ENCODE measurements at regions not wholly inside any gene's neighbourhood (a gene's known extent, or its start where the extent isn't known, plus 50 kb on each side); places are given as distances from the start of the nearest gene placed in this dataset.
"Not testable (repeated sequence)": the region's sequence is repeated elsewhere in the genome, so short reads cannot be mapped to it uniquely, and the experiment has no call there.

DNA sequence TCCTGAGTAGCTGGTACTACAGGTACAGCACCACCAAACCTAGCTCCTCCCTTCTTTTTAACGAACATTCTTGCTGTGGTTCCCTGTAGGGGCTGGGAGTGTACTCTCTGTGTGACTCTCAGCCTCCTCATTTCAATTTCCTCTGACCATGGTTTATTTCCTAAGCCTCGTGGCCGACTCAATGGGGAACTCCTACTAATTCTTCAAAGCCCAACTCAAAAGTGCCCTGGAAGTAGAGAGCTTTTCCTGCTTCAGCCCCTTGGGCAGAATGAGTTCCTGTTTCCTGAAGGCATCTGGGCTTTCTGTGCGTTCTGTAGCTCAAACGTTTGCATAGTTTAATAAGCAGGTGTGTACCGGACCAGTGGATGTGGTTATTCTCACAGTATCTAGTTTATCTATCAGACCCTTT lies 70.9 kb upstream of the ACOT11 start:
- Histone ChIP-seq H3K9me3 (ENCODE audit: low read depth, low read length) (no peaks in the 10 kb centered on the region), H3K9ac (ENCODE audit: insufficient read length) (no peak overlapping the region), H3K4me3 (no peak overlapping the region), H3K27ac (peak overlapping the region; percentile 65; the same call in 1 of the 2 replicates), H3K36me3 (ENCODE audit: insufficient read depth, low read length) (no peaks in the 10 kb centered on the region)
- DNase-seq (ENCODE audit: low read depth, low spot score) = no peak
- TF ChIP-seq FOXP2 (optimal IDR thresholded peaks at IDR 0.05; ENCODE audit: control extremely low read depth, extremely low read length, insufficient read depth) (no peak), EZH2 (IDR thresholded peaks at IDR 0.05) (no peak), POLR2AphosphoS5 (IDR thresholded peaks at IDR 0.05; ENCODE audit: borderline replicate concordance, low read depth, low read length) (no peak)

DNA sequence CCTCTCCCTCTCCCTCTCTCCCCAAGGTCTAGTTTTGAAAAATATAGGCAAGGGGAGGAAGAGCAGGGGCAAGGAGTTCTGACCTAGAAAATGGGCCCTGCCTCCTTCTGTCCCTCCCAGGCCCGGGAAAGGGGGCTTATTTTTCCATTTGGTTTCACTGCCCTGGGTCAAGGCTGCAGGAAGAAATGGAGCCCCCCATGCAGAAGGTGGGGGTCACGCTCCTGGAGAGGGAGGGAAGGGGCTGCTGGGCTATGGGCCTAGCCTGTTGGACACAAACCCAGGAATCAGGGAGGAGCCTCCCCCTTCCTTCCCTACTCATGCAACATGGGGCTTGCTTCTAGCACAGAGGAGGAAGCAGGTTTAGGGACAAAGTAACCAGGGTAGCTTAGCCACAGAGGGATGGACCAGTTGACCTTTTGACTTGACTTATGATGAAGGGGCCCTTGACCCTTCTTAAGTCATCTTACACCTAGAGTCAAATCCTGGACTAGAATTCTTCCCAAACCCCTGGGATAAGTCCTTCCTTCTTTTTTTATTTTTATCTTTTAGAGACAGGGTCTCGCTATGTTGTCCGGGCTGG lies 70.4 kb upstream of the SSBP3 start:
- H3K36me3 ChIP-seq (ENCODE audit: insufficient read depth, low read length) = no peaks in the 10 kb centered on the region
- DNase-seq (ENCODE audit: low read depth, low spot score) = no peak
- TF ChIP-seq EZH2 (IDR thresholded peaks at IDR 0.05) = no peak
- peak overlapping the region; percentile 65; the same call in 1 of the 2 replicates for H3K27ac ChIP-seq
- peak overlapping the region; percentile 29 for H3K9ac ChIP-seq (ENCODE audit: insufficient read length)
- H3K4me3 ChIP-seq = no peak overlapping the region
- H3K9me3 ChIP-seq (ENCODE audit: low read depth, low read length) = no peaks in the 10 kb centered on the region

DNA sequence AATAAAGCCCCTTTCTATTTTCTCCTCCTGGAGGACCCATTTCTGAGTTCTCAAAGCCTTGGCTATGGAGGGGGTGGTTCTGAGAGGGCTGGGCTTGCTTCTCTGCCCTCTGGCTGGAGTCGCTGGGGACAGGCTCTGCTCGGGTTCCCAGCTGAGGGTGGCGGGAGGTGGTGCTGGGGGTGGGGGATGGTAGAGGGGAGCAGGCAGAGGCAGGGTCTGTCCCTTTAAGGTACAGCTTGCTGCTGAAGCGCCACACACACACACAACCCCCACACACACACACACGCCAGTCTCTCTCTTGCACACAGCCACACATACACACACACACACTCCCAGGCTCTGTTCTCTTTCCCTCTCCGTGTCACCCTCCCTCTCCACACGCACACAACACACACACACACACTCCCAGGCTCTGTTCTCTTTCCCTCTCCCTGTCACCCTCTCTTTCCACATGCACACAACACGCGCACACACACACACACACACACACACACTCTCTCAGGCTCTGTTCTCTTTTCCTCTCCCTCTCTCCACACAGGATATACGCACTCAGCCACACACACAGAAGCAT lies 69.8 kb upstream of the SSBP3 start:
- peak overlapping the region; percentile 29 for H3K9ac ChIP-seq (ENCODE audit: insufficient read length)
- H3K4me3 ChIP-seq = no peak overlapping the region
- H3K27ac ChIP-seq = peak overlapping the region; percentile 60; the same call in 1 of the 2 replicates
- TF ChIP-seq EZH2 (IDR thresholded peaks at IDR 0.05) = no peak
- TF ChIP-seq POLR2AphosphoS5 (IDR thresholded peaks at IDR 0.05; ENCODE audit: borderline replicate concordance, low read depth, low read length) = no peak
- TF ChIP-seq FOXP2 (optimal IDR thresholded peaks at IDR 0.05; ENCODE audit: control extremely low read depth, extremely low read length, insufficient read depth) = no peak
- H3K36me3 ChIP-seq (ENCODE audit: insufficient read depth, low read length) = no peaks in the 10 kb centered on the region
- H3K9me3 ChIP-seq (ENCODE audit: low read depth, low read length) = no peaks in the 10 kb centered on the region
- DNase-seq (ENCODE audit: low read depth, low spot score) = no peak

DNA sequence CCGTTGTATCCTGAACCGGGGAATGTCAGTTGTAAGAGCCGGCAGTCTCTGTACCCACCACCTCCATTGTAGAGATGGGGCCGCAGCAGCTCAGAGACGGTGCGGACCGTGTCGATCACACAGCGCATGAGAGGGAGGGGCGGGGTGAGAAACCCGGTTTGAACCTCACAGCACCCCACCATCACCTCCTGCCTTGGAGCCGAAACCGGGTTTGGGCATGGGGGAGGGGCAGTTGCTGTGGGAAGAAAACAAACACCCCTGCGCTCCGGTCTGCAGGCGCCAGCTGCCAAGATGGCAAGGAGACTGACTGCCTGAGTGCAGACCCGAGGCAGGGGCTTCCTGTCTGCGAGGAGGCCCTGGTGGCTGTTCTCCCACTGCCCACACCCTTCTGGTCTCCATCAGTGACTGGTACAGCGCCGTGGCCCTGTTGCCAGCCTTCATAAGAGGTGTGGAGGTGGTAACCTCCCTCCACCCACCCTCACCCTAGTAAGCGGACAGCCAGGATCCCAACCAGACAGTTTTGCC lies 69.2 kb upstream of the SSBP3 start:
- TF ChIP-seq EZH2 (IDR thresholded peaks at IDR 0.05) (no peak), POLR2AphosphoS5 (IDR thresholded peaks at IDR 0.05; ENCODE audit: borderline replicate concordance, low read depth, low read length) (no peak), FOXP2 (optimal IDR thresholded peaks at IDR 0.05; ENCODE audit: control extremely low read depth, extremely low read length, insufficient read depth) (no peak)
- Histone ChIP-seq H3K27ac (peak overlapping the region; percentile 60; the same call in 1 of the 2 replicates), H3K9ac (ENCODE audit: insufficient read length) (no peak overlapping the region), H3K4me3 (no peak overlapping the region), H3K9me3 (ENCODE audit: low read depth, low read length) (no peaks in the 10 kb centered on the region), H3K36me3 (ENCODE audit: insufficient read depth, low read length) (no peaks in the 10 kb centered on the region)
- no peak for DNase-seq (ENCODE audit: low read depth, low spot score)

DNA sequence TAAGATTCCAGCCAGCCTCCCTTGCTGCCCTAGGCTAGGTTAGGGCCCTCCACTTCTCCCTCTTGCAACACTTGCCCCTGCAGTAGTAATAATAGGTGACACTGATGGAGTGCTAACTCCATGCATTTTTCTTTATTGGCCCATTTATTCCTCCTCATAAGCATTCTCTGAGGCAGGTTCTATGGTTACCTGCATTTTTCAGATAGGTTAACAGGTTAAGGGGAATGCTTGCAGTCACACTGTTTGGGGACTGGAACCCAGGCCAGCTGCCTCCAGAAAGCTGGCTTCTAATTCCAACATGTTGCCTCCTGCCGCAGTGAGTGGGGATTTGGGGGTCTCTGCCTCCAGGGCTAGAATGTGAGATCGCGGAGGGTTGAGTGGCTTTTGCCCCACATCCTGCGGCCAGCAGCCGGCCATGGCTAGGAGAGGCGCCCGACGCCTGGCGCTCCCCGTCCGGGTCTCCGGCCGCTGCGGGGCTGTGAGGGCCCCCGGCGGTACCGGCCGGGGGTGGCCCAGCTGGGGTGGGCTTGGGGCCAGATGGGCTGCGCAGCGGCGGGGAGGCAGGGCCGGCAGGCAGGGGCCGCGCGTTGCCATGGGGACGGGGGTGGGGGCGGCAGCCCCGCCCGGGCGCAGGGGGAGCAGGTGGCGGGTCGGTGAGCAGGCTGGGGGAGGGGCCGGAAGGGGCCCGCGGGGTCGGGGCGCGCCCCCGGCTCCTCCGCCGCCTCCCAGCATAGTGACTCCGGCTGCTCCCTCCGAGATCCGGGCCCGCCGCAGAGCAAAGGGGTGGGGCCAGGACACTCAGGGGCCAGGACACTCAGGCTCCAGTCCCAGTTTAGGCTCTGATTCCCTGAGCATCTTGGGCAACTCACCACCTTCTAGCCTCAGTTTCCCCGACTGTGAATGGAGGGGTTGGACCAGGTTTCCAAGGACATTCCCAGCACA lies 68.4 kb upstream of the SSBP3 start:
- DNase-seq (ENCODE audit: low read depth, low spot score) = no peak

GRCh38 chr1:54471588-54471987 lies 65.4 kb upstream of the SSBP3 start:
- no peak for DNase-seq (ENCODE audit: low read depth, low spot score)
- no peak for TF ChIP-seq POLR2AphosphoS5 (IDR thresholded peaks at IDR 0.05; ENCODE audit: borderline replicate concordance, low read depth, low read length)
- no peak for TF ChIP-seq EZH2 (IDR thresholded peaks at IDR 0.05)
- no peak for TF ChIP-seq FOXP2 (optimal IDR thresholded peaks at IDR 0.05; ENCODE audit: control extremely low read depth, extremely low read length, insufficient read depth)
- no peak overlapping the region for H3K27ac ChIP-seq
- H3K9me3 ChIP-seq (ENCODE audit: low read depth, low read length) = no peaks in the 10 kb centered on the region
- no peaks in the 10 kb centered on the region for H3K36me3 ChIP-seq (ENCODE audit: insufficient read depth, low read length)
- no peak overlapping the region for H3K4me3 ChIP-seq
- H3K9ac ChIP-seq (ENCODE audit: insufficient read length) = no peak overlapping the region

More for the DNA sequence above, 68.4 kb upstream of the SSBP3 start:
- Histone ChIP-seq H3K4me3 (no peak overlapping the region), H3K9me3 (ENCODE audit: low read depth, low read length) (no peaks in the 10 kb centered on the region), H3K36me3 (ENCODE audit: insufficient read depth, low read length) (no peaks in the 10 kb centered on the region), H3K27ac (no peak overlapping the region), H3K9ac (ENCODE audit: insufficient read length) (no peak overlapping the region)
- TF ChIP-seq POLR2AphosphoS5 (IDR thresholded peaks at IDR 0.05; ENCODE audit: borderline replicate concordance, low read depth, low read length) (no peak), EZH2 (IDR thresholded peaks at IDR 0.05) (no peak), FOXP2 (optimal IDR thresholded peaks at IDR 0.05; ENCODE audit: control extremely low read depth, extremely low read length, insufficient read depth) (no peak)

GRCh38 chr1:54469444-54469843 lies 63.2 kb upstream of the SSBP3 start:
- not testable (repeated sequence) for H3K27ac ChIP-seq; H3K9me3 ChIP-seq (ENCODE audit: low read depth, low read length); H3K4me3 ChIP-seq; H3K36me3 ChIP-seq (ENCODE audit: insufficient read depth, low read length); DNase-seq (ENCODE audit: low read depth, low spot score); H3K9ac ChIP-seq (ENCODE audit: insufficient read length)

- not testable (repeated sequence) for H3K27ac ChIP-seq; H3K9ac ChIP-seq (ENCODE audit: insufficient read length); H3K9me3 ChIP-seq (ENCODE audit: low read depth, low read length); H3K4me3 ChIP-seq; DNase-seq (ENCODE audit: low read depth, low spot score); H3K36me3 ChIP-seq (ENCODE audit: insufficient read depth, low read length)
Observed at GRCh38 chr1:54468288-54469084, 62.3 kb upstream of the SSBP3 start.
